PC-3 (cell line): ENCODE measurements at regions not wholly inside any gene's neighbourhood (a gene's known extent, or its start where the extent isn't known, plus 50 kb on each side); places are given as distances from the start of the nearest gene placed in this dataset.

Experiments
- ATAC-seq: fragments of 200-7000 bp; cut with Tn5 transposase; 2 replicates; pipeline ENCODE4 v1.9.1; 2020; ENCODE audit warnings: mild to moderate bottlenecking, moderate library complexity
- BruUV-seq: library from RNA; stranded (reverse); fragments of 400-500 nt; replicated peaks from 2 replicates; lab custom pipeline; 2021; lab: Mats Ljungman, UMichigan
- CTCF ChIA-PET: fragments of 300-600 bp; sonication (Branson Sonifier 250); formaldehyde crosslinking; loops from one replicate; lab custom pipeline; 2022; ENCODE audit warnings: antibody characterized with exemption; lab: Charles Lee
- POLR2A ChIA-PET: fragments of 300-600 bp; sonication (Branson Sonifier 250); formaldehyde crosslinking; loops from one replicate; lab custom pipeline; 2022; ENCODE audit warnings: antibody characterized with exemption; ENCODE audit not compliant: unreplicated experiment; lab: Charles Lee
- DNase-seq: peaks from one replicate; pipeline ENCODE4 v3.0.0-alpha.2; 2015
- H2AFZ ChIP-seq: fragments of 300-600 bp; sonication (generic); 2 replicates; pipeline ENCODE4 v1.6.0; 2016; ENCODE audit warnings: antibody characterized with exemption, low read length
- H3F3A ChIP-seq: fragments of 300-600 bp; sonication (generic); one replicate; pipeline ENCODE4 v1.6.0; 2017; ENCODE audit warnings: antibody characterized with exemption, low read length, control low read depth, mild to moderate bottlenecking; ENCODE audit not compliant: unreplicated experiment
- H3K27ac ChIP-seq: fragments of 300-600 bp; sonication (generic); 2 replicates; pipeline ENCODE4 v1.5.1; 2016; ENCODE audit warnings: mild to moderate bottlenecking, low read length
- H3K27me3 ChIP-seq: fragments of 300-600 bp; sonication (generic); 2 replicates; pipeline ENCODE4 v1.6.1; 2016; ENCODE audit warnings: low read length, mixed read lengths
- H3K36me3 ChIP-seq: fragments of 300-600 bp; sonication (generic); 2 replicates; pipeline ENCODE4 v1.6.1; 2016; ENCODE audit warnings: low read depth, mixed run types, low read length, mixed read lengths
- H3K4me1 ChIP-seq: fragments of 300-600 bp; sonication (generic); 2 replicates; pipeline ENCODE4 v1.5.1; 2016; ENCODE audit warnings: low read length; ENCODE audit not compliant: insufficient read depth
- H3K4me2 ChIP-seq: fragments of 300-600 bp; sonication (generic); 2 replicates; pipeline ENCODE4 v1.6.0; 2016; ENCODE audit warnings: low read length
- H3K4me3 ChIP-seq: fragments of 300-600 bp; sonication (generic); 2 replicates; pipeline ENCODE4 v1.5.1; 2016; ENCODE audit warnings: mild to moderate bottlenecking, low read length, mixed read lengths
- H3K79me2 ChIP-seq: fragments of 300-600 bp; sonication (generic); 2 replicates; pipeline ENCODE4 v1.6.1; 2017; ENCODE audit warnings: low read length, mixed read lengths
- H3K9ac ChIP-seq: fragments of 300-600 bp; sonication (generic); 2 replicates; pipeline ENCODE4 v1.6.0; 2016; ENCODE audit warnings: mild to moderate bottlenecking, low read length
- H3K9me2 ChIP-seq: fragments of 300-600 bp; sonication (generic); replicated peaks from 2 replicates; pipeline ENCODE4 v1.6.1; 2016; ENCODE audit warnings: mixed run types, low read length, mixed read lengths
- H3K9me3 ChIP-seq: fragments of 300-600 bp; sonication (generic); 2 replicates; pipeline ENCODE4 v1.6.1; 2016; ENCODE audit warnings: low read length, mixed read lengths
- H4K20me1 ChIP-seq: fragments of 300-600 bp; sonication (generic); 2 replicates; pipeline ENCODE4 v1.6.1; 2016; ENCODE audit warnings: low read length, mixed read lengths
- CTCF ChIP-seq: fragments of 300-600 bp; sonication (generic); conservative IDR thresholded peaks from 2 replicates; pipeline ENCODE4 v1.5.1; 2017; ENCODE audit warnings: antibody characterized with exemption, low read depth, mild to moderate bottlenecking, low read length
- EZH2 ChIP-seq: fragments of 300-600 bp; sonication (generic); IDR thresholded peaks from one replicate; pipeline ENCODE4 v1.6.1; 2017; ENCODE audit warnings: antibody characterized with exemption, mild to moderate bottlenecking, low read length; ENCODE audit not compliant: unreplicated experiment
- EZH2phosphoT487 ChIP-seq: fragments of 300-600 bp; sonication (generic); IDR thresholded peaks from 2 replicates; pipeline ENCODE4 v1.6.1; 2018; ENCODE audit warnings: mild to moderate bottlenecking, antibody characterized with exemption, low read length, borderline replicate concordance
- intact Hi-C: fragments of 100-400 bp; cut with micrococcal nuclease; formaldehyde crosslinking; loops from 2 replicates; pipeline ENCODE4 v1.9.0; 2023

DNA sequence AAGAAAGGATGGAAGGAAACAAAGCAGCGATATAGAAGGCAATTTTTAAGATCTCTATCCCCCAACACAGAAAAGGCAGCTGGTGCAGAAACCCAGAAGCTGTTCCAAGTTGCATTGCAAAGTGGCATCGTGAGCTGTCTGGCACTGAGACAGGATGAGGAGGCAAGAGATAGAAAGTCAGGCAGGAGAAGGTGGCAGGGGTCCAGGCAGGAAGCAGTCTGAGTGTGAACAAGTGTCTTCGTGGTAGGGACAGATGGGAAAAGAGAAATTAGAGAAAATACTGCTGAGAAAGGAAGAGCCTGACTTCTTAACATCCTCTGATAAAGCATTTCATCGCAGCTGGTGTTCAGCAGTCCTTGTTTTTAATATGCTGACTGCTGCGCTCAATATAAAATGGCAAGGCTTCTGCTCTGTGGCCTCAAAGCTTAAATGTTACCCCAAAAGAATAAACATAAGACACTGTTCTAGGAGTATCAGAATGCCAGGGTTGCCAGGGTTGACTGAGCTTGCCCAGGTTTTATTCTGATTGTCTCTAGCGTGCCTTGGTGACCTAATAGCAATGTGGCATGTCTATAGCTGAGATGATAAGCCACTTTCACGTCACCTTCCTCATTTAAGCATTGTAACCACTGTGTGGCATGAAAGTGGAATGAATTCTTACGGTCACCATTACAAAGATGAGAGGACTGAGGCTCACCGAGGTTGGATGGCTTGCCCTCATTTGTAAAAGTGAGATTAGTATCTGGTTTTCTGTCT lies 397.6 kb downstream of the NUAK1 start:
- Histone ChIP-seq H3K27ac (no peak overlapping the region), H3K9ac (no peak overlapping the region), H3K4me2 (peak overlapping the region; percentile 13; the same call in 1 of the 2 replicates), H2AFZ (no peak overlapping the region), H3K9me2 (no peaks in the 10 kb centered on the region), H3K79me2 (no peaks in the 10 kb centered on the region), H3K9me3 (no peaks in the 10 kb centered on the region), H3K27me3 (peaks cover 26% of the 10 kb centered on the region), H4K20me1 (no peaks in the 10 kb centered on the region), H3K4me3 (no peak overlapping the region), H3K4me1 (no peaks in the 10 kb centered on the region; the same call in 1 of the 2 replicates), H3K36me3 (no peaks in the 10 kb centered on the region), H3F3A (no peaks in the 10 kb centered on the region)
- DNase-seq = peak; percentile 42
- ChIA-PET POLR2A (no interaction called here), CTCF (no interaction called here)
- no TSS peak for BruUV-seq
- intact Hi-C loops = no loop called here
- no peak for TF ChIP-seq CTCF
- TF ChIP-seq EZH2phosphoT487 = no peak
- no peak for ATAC-seq

GRCh38 chr12:105741786-105742566 lies 396.8 kb downstream of the NUAK1 start:
- H3K27me3 ChIP-seq = peaks cover 22% of the 10 kb centered on the region
- H3K36me3 ChIP-seq = no peaks in the 10 kb centered on the region
- intact Hi-C loops = no loop called here
- no TSS peak for BruUV-seq
- no peak overlapping the region for H3K4me3 ChIP-seq
- CTCF ChIA-PET = no interaction called here
- no peak overlapping the region for H3K4me2 ChIP-seq
- no peaks in the 10 kb centered on the region for H3F3A ChIP-seq
- TF ChIP-seq EZH2phosphoT487 (no peak), EZH2 (no peak)
- peak; percentile 64 for DNase-seq
- no peak overlapping the region for H2AFZ ChIP-seq
- no peak overlapping the region for H3K9ac ChIP-seq
- no peaks in the 10 kb centered on the region; the same call in 1 of the 2 replicates for H3K4me1 ChIP-seq
- H3K9me3 ChIP-seq = no peaks in the 10 kb centered on the region
- no peak overlapping the region for H3K27ac ChIP-seq
- no peaks in the 10 kb centered on the region for H4K20me1 ChIP-seq
- POLR2A ChIA-PET = no interaction called here
- H3K9me2 ChIP-seq = no peaks in the 10 kb centered on the region
- no peaks in the 10 kb centered on the region for H3K79me2 ChIP-seq
- peak; percentile 50 for ATAC-seq

DNA sequence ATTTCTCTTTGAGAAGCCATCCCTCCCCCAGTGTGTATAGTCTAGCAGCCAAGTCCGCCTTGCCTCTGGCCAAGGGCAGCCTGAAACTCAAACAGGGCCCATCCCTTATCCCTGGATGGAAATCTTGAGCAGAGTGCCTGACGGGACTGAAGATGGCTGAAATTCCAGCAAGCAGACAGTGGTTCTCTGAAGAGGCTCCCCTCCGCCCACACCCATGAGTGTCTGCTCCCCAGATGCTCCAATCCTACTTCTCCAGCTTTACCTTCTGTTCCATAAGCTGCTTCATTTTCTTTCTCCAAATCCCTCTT lies 396.2 kb downstream of the NUAK1 start:
- DNase-seq = no peak
- Histone ChIP-seq H3K9me3 (no peaks in the 10 kb centered on the region), H4K20me1 (no peaks in the 10 kb centered on the region), H3F3A (no peaks in the 10 kb centered on the region), H3K27me3 (peaks cover 22% of the 10 kb centered on the region), H3K4me3 (no peak overlapping the region), H3K36me3 (no peaks in the 10 kb centered on the region), H3K27ac (no peak overlapping the region), H3K4me2 (no peak overlapping the region), H3K9me2 (no peaks in the 10 kb centered on the region), H3K9ac (no peak overlapping the region), H2AFZ (no peak overlapping the region), H3K79me2 (no peaks in the 10 kb centered on the region), H3K4me1 (no peaks in the 10 kb centered on the region; the same call in 1 of the 2 replicates)
- TF ChIP-seq EZH2 (no peak), CTCF (no peak), EZH2phosphoT487 (no peak)
- no peak for ATAC-seq
- ChIA-PET CTCF (no interaction called here), POLR2A (no interaction called here)
- intact Hi-C loops = no loop called here
- BruUV-seq = no TSS peak
